ENCODE measurements at regions not wholly inside any gene's neighbourhood (a gene's known extent, or its start where the extent isn't known, plus 50 kb on each side); places are given as distances from the start of the nearest gene placed in this dataset.

- TF ChIP-seq CTCF (conservative IDR thresholded peaks at IDR 0.05; ENCODE audit: low read length) (no peak), EZH2phosphoT487 (IDR thresholded peaks at IDR 0.05; ENCODE audit: borderline replicate concordance, low read depth, low read length) (no peak)
These were observed 598.2 kb downstream of the PLPP3 start for GRCh38 chr1:55981010-55981650.
